ENCODE measurements at regions not wholly inside any gene's neighbourhood (a gene's known extent, or its start where the extent isn't known, plus 50 kb on each side); places are given as distances from the start of the nearest gene placed in this dataset.

GRCh38 chr3:177944228-177944661 is 592.0 kb upstream of the KCNMB2 start:
- no peak overlapping the region for H3K4me3 ChIP-seq
- no peaks in the 10 kb centered on the region for H3K36me3 ChIP-seq
- H3K9me3 ChIP-seq, result no peaks in the 10 kb centered on the region
- DNase-seq, result no peak
- WGBS, 2 donors, result 43 to 74% methylated on average over 2 of the region's 2 CpGs
- no peaks in the 10 kb centered on the region for H3K27me3 ChIP-seq
- no peaks in the 10 kb centered on the region for H3K4me1 ChIP-seq
- TF ChIP-seq EP300 (IDR thresholded peaks at IDR 0.05), result no peak
- TF ChIP-seq, protein P1, sequence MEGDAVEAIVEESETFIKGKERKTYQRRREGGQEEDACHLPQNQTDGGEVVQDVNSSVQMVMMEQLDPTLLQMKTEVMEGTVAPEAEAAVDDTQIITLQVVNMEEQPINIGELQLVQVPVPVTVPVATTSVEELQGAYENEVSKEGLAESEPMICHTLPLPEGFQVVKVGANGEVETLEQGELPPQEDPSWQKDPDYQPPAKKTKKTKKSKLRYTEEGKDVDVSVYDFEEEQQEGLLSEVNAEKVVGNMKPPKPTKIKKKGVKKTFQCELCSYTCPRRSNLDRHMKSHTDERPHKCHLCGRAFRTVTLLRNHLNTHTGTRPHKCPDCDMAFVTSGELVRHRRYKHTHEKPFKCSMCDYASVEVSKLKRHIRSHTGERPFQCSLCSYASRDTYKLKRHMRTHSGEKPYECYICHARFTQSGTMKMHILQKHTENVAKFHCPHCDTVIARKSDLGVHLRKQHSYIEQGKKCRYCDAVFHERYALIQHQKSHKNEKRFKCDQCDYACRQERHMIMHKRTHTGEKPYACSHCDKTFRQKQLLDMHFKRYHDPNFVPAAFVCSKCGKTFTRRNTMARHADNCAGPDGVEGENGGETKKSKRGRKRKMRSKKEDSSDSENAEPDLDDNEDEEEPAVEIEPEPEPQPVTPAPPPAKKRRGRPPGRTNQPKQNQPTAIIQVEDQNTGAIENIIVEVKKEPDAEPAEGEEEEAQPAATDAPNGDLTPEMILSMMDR (IDR thresholded peaks at IDR 0.05), result no peak
- TF ChIP-seq POLR2A (IDR thresholded peaks at IDR 0.05), result no peak
- TF ChIP-seq POLR2AphosphoS5 (IDR thresholded peaks at IDR 0.05), result no peak
- intact Hi-C loops (cut with DNase I), result no loop called here
- no peak overlapping the region for H3K27ac ChIP-seq

GRCh38 chr3:177946048-177946447 is 590.2 kb upstream of the KCNMB2 start:
- DNase-seq, result no peak
- WGBS, 2 donors, result 97% methylated on average over 7 of the region's 7 CpGs
- Histone ChIP-seq H3K27ac (no peak overlapping the region), H3K36me3 (no peaks in the 10 kb centered on the region), H3K4me3 (no peak overlapping the region), H3K4me1 (no peaks in the 10 kb centered on the region), H3K27me3 (no peaks in the 10 kb centered on the region), H3K9me3 (no peaks in the 10 kb centered on the region)
- TF ChIP-seq POLR2AphosphoS5 (IDR thresholded peaks at IDR 0.05), result no peak
- no peak for TF ChIP-seq EP300 (IDR thresholded peaks at IDR 0.05)
- intact Hi-C loops (cut with DNase I), result no loop called here

DNA sequence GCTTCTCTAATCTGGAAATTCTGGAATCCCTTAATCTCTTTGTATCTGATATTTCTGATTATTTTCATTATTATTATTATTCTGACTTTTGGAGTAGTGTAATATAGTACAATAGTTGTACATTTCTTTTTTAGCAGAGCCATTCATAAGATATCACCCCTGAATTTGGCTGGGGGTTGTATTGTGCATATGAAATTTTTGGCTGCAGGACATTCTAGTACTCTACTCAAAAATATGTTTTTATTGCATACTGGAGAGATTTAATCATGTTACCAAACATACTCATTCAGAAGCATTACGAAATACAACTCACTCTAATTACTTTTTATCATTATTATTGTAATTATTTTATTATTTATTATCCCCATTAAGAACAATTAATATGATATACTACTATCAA is 589.7 kb upstream of the KCNMB2 start:
- WGBS, 2 donors, result 87 to 88% methylated on average over 1 of the region's 1 CpG
- H3K4me3 ChIP-seq, result no peak overlapping the region
- H3K27me3 ChIP-seq, result no peaks in the 10 kb centered on the region
- H3K27ac ChIP-seq, result no peak overlapping the region
- no peak for TF ChIP-seq EP300 (IDR thresholded peaks at IDR 0.05)
- TF ChIP-seq, protein P1 (IDR thresholded peaks at IDR 0.05), result no peak
- TF ChIP-seq POLR2A (IDR thresholded peaks at IDR 0.05), result no peak
- no peak for TF ChIP-seq POLR2AphosphoS5 (IDR thresholded peaks at IDR 0.05)
- H3K36me3 ChIP-seq, result no peaks in the 10 kb centered on the region
- no peak for DNase-seq
- H3K4me1 ChIP-seq, result no peaks in the 10 kb centered on the region
- intact Hi-C loops (cut with DNase I), result no loop called here
- no peaks in the 10 kb centered on the region for H3K9me3 ChIP-seq

- Histone ChIP-seq H3K4me1 (no peaks in the 10 kb centered on the region), H3K4me3 (no peak overlapping the region), H3K27ac (no peak overlapping the region), H3K27me3 (no peaks in the 10 kb centered on the region), H3K9me3 (no peaks in the 10 kb centered on the region), H3K36me3 (no peaks in the 10 kb centered on the region)
- DNase-seq, result no peak
- TF ChIP-seq POLR2AphosphoS5 (IDR thresholded peaks at IDR 0.05) (peak in 1 of 4 donors; percentile 30), EP300 (IDR thresholded peaks at IDR 0.05) (no peak)
- TF ChIP-seq, protein P1 (IDR thresholded peaks at IDR 0.05), result no peak
- 83 to 88% methylated on average over 3 of the region's 3 CpGs for WGBS, 2 donors
- intact Hi-C loops (cut with DNase I), result no loop called here
These were observed 589.3 kb upstream of the KCNMB2 start for GRCh38 chr3:177946936-177947335.

DNA sequence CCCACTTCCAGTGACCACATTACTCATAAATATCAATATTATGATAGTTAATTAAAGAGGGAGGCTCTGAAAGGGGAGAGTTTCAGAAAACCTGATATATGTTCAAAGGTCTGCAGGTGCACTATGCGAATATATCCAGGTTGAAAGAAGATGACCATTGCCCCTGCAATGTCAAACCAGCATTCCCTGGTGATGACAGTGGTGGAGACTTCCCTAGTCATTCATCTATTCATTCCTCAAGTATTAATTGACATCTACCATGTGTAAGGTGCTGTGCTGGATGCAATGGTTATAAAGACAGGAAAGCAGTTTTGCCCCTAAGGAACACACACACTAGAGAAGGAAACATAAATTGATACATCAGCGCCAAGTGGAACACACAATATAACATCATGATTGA is 588.3 kb upstream of the KCNMB2 start:
- H3K4me1 ChIP-seq, result no peaks in the 10 kb centered on the region
- intact Hi-C loops (cut with DNase I), result no loop called here
- H3K36me3 ChIP-seq, result no peaks in the 10 kb centered on the region
- no peak overlapping the region for H3K27ac ChIP-seq
- no peaks in the 10 kb centered on the region for H3K27me3 ChIP-seq
- TF ChIP-seq EP300 (IDR thresholded peaks at IDR 0.05) (no peak), POLR2AphosphoS5 (IDR thresholded peaks at IDR 0.05) (no peak), POLR2A (IDR thresholded peaks at IDR 0.05) (no peak)
- TF ChIP-seq, protein P1 (IDR thresholded peaks at IDR 0.05), result no peak
- 86 to 94% methylated on average over 2 of the region's 2 CpGs for WGBS, 2 donors
- no peak overlapping the region for H3K4me3 ChIP-seq
- no peaks in the 10 kb centered on the region for H3K9me3 ChIP-seq
- no peak for DNase-seq
